H4 (cell line): ENCODE measurements at regions not wholly inside any gene's neighbourhood (a gene's known extent, or its start where the extent isn't known, plus 50 kb on each side); places are given as distances from the start of the nearest gene placed in this dataset.

Experiments
- DNase-seq: peaks from one replicate; pipeline ENCODE4 v3.0.0-alpha.2; 2015; ENCODE audit warnings: low spot score

DNA sequence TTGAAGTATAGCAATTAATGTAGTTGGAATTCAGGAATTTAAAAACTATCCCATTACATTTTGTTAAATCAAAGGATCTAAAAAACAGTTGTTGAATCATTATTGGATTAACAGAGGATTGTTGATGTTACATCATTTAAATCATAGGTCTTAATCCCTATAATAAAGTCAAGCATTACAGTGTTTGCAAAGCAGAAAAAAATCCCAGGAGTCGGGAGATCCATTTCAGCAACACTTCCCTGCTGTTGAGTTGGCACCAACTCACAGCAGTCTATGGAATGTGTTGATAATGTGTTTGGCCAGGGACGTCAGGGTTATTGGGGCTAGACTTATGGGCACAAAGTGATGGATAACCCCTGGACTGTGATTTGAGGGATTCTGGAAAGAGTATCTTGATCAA is 99.1 kb upstream of the TMTC1 start:
- DNase-seq: no peak

GRCh38 chr12:29880987-29881386 is 97.2 kb upstream of the TMTC1 start:
- DNase-seq: no peak

DNA sequence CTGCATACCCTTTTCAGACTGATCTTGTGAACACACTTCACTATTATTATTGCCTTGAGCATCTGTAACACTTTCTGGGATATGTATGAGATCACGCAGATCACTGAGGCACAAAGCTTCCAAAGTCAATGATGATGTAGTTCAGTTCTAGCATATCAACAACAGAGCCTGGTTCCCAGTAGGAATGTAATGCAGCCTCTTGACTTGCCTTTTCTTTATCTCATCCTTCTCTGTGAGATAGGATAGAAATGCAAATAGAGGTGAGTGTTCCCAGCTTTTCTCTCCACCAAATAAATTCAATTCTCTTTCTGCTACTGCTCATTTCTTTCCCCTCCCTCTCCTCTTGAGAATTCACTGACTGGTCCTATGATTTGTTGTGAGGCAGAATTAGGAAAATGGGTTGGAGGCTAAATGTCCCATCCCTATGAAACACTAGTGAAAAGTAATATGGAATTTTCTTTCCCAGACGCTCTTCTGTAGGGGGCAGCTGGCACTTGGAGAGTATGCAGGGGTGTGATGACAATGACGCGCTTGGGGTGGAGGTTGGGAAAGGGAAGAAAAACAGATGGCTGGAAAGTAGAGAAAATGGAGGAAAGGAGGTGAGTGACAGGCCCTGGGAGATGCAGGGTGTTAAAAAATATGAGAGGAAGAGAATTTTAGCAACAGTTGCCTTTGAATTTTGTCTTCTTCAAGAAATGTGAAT is 96.0 kb upstream of the TMTC1 start:
- DNase-seq: no peak

GRCh38 chr12:29869946-29870345 is 86.2 kb upstream of the TMTC1 start:
- DNase-seq: no peak

DNA sequence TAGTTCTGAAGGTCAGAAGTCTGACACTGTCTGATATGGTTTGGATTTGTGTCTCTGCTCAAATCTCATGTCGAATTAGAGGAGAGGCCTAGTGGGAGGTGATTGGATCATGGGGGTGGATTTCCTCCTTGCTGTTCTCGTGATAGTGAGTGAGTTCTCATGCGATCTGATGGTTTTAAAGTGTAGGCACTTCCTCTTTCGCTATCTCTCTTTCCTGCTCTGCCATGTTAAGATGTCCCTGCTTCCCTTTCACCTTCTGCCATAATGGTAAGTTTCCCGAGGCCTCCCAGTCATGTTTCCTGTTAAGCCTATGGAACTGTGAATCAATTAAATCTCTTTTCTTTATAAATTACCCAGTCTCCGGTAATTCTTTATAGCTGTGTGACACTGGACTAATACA is 84.1 kb upstream of the TMTC1 start:
- no peak for DNase-seq

DNA sequence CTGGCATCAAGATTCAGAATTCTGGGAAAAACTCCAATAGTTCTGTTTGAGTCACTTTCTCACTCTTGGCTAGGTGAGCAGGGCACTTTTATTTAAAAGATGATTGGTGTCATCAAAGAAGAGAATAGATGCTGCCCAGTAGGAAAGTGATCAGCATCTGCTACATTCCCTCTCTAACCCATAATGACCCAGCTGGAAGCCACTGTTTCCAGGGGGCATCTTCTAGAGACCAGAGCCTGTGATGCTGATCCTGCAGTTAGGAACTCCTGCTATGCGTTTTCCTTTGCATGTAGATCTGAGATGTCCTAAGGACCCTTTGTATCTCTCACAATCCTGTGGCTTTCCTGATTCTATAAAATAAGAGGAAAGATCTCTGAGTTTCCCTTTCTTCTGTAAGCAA is 79.9 kb upstream of the TMTC1 start:
- no peak for DNase-seq

- no peak for DNase-seq
Measured at GRCh38 chr12:29858270-29858786, 74.6 kb upstream of the TMTC1 start.

DNA sequence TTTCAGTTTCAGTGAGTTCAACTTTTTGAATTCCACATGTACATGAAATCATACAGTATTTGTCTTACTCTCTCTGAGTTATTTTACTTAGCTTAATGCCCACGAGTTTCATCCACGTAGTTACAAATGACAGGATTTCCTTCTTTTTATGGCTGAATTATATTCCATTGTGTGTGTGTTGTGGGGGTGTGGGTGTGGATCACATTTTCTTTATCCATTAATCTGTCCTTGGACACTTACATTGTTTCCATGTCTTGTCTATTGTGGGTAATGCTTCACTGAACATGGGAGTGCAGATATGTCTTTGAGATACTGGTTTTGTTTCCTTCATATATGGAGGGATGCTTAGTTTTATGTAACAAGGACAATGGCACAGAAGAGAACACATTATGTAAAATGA is 63.5 kb upstream of the TMTC1 start:
- no peak for DNase-seq

DNA sequence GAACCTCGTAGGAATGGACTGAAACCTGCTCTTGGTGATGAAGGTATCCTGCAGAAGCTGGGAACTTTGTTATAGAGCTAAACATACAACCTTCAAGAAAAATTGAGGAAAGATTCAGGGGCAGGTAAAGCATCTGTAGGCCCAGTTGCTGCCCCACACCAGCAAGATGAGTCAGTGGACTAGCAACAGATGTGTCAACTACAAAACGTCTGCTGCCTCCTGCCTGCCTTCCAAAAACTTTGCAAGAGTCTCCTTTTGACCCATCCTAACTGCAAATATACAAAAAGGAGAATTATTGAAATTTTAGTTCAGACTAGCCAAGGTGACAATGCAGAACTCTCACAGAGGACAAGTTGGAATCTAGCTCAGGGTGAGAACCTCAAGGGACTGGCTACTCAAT is 60.9 kb upstream of the TMTC1 start:
- no peak for DNase-seq

DNA sequence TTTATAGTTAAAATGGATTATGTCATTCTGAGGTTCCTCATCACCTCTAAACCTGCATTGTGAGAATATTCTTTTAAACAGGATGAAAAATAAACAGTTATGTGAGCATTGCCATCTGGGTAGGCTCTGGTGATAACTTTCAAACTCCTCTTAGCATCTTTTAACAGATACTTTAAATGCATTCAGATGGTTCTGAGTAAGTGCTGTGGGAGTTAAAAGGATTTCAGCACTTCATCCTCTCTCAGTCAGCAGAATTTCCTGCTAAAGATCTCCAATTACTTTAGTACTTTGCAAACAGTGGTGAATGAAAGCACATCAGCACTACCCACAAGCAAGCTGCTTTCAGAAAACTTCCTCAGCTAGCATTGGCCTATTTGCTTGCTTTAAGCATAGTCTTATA is 59.3 kb upstream of the TMTC1 start:
- no peak for DNase-seq

GRCh38 chr12:29838768-29839167 is 55.0 kb upstream of the TMTC1 start:
- DNase-seq: no peak
